AG10803 (cell line): ENCODE measurements at regions not wholly inside any gene's neighbourhood (a gene's known extent, or its start where the extent isn't known, plus 50 kb on each side); places are given as distances from the start of the nearest gene placed in this dataset.

ENCODE experiments used
- DNase-seq: peaks from one replicate; pipeline ENCODE4 v3.0.0; 2010; ENCODE audit warnings: low read depth
- H3K4me3 ChIP-seq: 2 replicates; pipeline ENCODE4 v1.5.1; 2011; ENCODE audit warnings: mild to moderate bottlenecking, low read length, control low read depth
- CTCF ChIP-seq: conservative IDR thresholded peaks from 2 replicates; pipeline ENCODE4 v1.5.1; 2011; ENCODE audit warnings: mild to moderate bottlenecking, low read length, control low read depth, inconsistent platforms

- no peak overlapping the region; the same call in 1 of the 2 replicates for H3K4me3 ChIP-seq
- peak; percentile 42 for DNase-seq
- TF ChIP-seq CTCF, result no peak
Observed at GRCh38 chr6:168950858-168951214, 302.8 kb downstream of the THBS2 start.

GRCh38 chr6:168949981-168950857 is 303.4 kb downstream of the THBS2 start:
- no peak overlapping the region for H3K4me3 ChIP-seq
- DNase-seq, result peak; percentile 52
- TF ChIP-seq CTCF, result no peak

- no peak for DNase-seq
- no peak overlapping the region for H3K4me3 ChIP-seq
- no peak for TF ChIP-seq CTCF
Observed at GRCh38 chr6:168948990-168949531, 304.6 kb downstream of the THBS2 start.

GRCh38 chr6:168948002-168948401 is 305.6 kb downstream of the THBS2 start:
- H3K4me3 ChIP-seq, result no peak overlapping the region
- no peak for TF ChIP-seq CTCF
- no peak for DNase-seq

- no peak for TF ChIP-seq CTCF
- DNase-seq, result no peak
Observed at GRCh38 chr6:168943231-168943905, 310.3 kb downstream of the THBS2 start.

GRCh38 chr6:168942646-168943045 is 311.0 kb downstream of the THBS2 start:
- no peak for TF ChIP-seq CTCF
- no peak overlapping the region for H3K4me3 ChIP-seq
- no peak for DNase-seq

More at GRCh38 chr6:168943231-168943905, 310.3 kb downstream of the THBS2 start:
- no peak overlapping the region for H3K4me3 ChIP-seq

GRCh38 chr6:168941036-168941435 is 312.6 kb downstream of the THBS2 start:
- no peak for TF ChIP-seq CTCF
- no peak for DNase-seq
- H3K4me3 ChIP-seq, result no peak overlapping the region
